OCI-LY1 (cell line): ENCODE measurements at regions not wholly inside any gene's neighbourhood (a gene's known extent, or its start where the extent isn't known, plus 50 kb on each side); places are given as distances from the start of the nearest gene placed in this dataset.

Experiments used
- H2AFZ ChIP-seq: fragments of 200-600 bp; sonication (generic), shearing (Covaris generic); 2 replicates; pipeline ENCODE4 v1.6.0; 2014; ENCODE audit warnings: antibody characterized with exemption, mild to moderate bottlenecking, low read length
- H3F3A ChIP-seq: fragments of 200-600 bp; sonication (generic), shearing (Covaris generic); 2 replicates; pipeline ENCODE4 v1.6.0; 2014; ENCODE audit warnings: mild to moderate bottlenecking, antibody characterized with exemption, low read length, moderate library complexity; ENCODE audit not compliant: insufficient read depth
- H3K27ac ChIP-seq: fragments of 200-600 bp; sonication (generic); 2 replicates; pipeline ENCODE4 v1.5.1; 2014; ENCODE audit warnings: low read length, mixed run types, mild to moderate bottlenecking, low read depth; ENCODE audit not compliant: poor library complexity, severe bottlenecking
- H3K27me3 ChIP-seq: fragments of 200-600 bp; sonication (generic); 2 replicates; pipeline ENCODE4 v1.6.0; 2014; ENCODE audit warnings: antibody characterized with exemption, mild to moderate bottlenecking, low read length, moderate library complexity; ENCODE audit not compliant: insufficient read depth
- H3K36me3 ChIP-seq: fragments of 200-600 bp; sonication (generic); 2 replicates; pipeline ENCODE4 v1.6.1; 2014; ENCODE audit warnings: mild to moderate bottlenecking, antibody characterized with exemption, low read length, moderate library complexity, mixed read lengths; ENCODE audit not compliant: insufficient read depth
- H3K4me1 ChIP-seq: fragments of 200-600 bp; sonication (generic); 2 replicates; pipeline ENCODE4 v1.5.1; 2014; ENCODE audit warnings: mild to moderate bottlenecking, low read length, moderate library complexity; ENCODE audit not compliant: insufficient read depth, severe bottlenecking
- H3K4me2 ChIP-seq: fragments of 200-600 bp; sonication (generic), shearing (Covaris generic); 2 replicates; pipeline ENCODE4 v1.6.1; 2014; ENCODE audit warnings: low read length
- H3K4me3 ChIP-seq: fragments of 200-600 bp; sonication (generic); 2 replicates; pipeline ENCODE4 v1.5.1; 2014; ENCODE audit warnings: low read length, low read depth, mild to moderate bottlenecking, mixed read lengths; ENCODE audit not compliant: poor library complexity, severe bottlenecking
- H3K79me2 ChIP-seq: fragments of 200-600 bp; shearing (Covaris generic); 2 replicates; pipeline ENCODE4 v1.6.1; 2016; ENCODE audit warnings: mixed run types, low read length, mixed read lengths; ENCODE audit not compliant: insufficient read depth
- H3K9ac ChIP-seq: fragments of 200-600 bp; sonication (generic), shearing (Covaris generic); 2 replicates; pipeline ENCODE4 v1.6.1; 2014; ENCODE audit warnings: mild to moderate bottlenecking, low read length, mixed read lengths
- H3K9me2 ChIP-seq: fragments of 200-600 bp; sonication (generic), shearing (Covaris generic); 2 replicates; pipeline ENCODE4 v1.6.1; 2014; ENCODE audit warnings: low read depth, mild to moderate bottlenecking, low read length, mixed read lengths
- H3K9me3 ChIP-seq: fragments of 200-600 bp; shearing (Covaris generic); 2 replicates; pipeline ENCODE4 v1.6.1; 2014; ENCODE audit warnings: low read length, mixed read lengths
- H4K20me1 ChIP-seq: fragments of 200-600 bp; sonication (generic), shearing (Covaris generic); 2 replicates; pipeline ENCODE4 v1.6.0; 2016; ENCODE audit warnings: mild to moderate bottlenecking, low read length; ENCODE audit not compliant: insufficient read depth
- EZH2 ChIP-seq: fragments of 200-600 bp; sonication (generic), shearing (Covaris generic); IDR thresholded peaks from 2 replicates; pipeline ENCODE4 v1.8.0; 2017; ENCODE audit warnings: borderline replicate concordance, mixed run types, mild to moderate bottlenecking, antibody characterized with exemption, low read length, moderate library complexity, mixed read lengths
- TF ChIP-seq, protein P1 (sequence below): fragments of 200-600 bp; sonication (generic), shearing (Covaris generic); IDR thresholded peaks from 2 replicates; pipeline ENCODE4 v1.5.1; 2017; ENCODE audit warnings: mild to moderate bottlenecking, antibody characterized with exemption, low read length, moderate library complexity, mixed read lengths

- H3K9me3 ChIP-seq: no peaks in the 10 kb centered on the region
- TF ChIP-seq, protein P1, sequence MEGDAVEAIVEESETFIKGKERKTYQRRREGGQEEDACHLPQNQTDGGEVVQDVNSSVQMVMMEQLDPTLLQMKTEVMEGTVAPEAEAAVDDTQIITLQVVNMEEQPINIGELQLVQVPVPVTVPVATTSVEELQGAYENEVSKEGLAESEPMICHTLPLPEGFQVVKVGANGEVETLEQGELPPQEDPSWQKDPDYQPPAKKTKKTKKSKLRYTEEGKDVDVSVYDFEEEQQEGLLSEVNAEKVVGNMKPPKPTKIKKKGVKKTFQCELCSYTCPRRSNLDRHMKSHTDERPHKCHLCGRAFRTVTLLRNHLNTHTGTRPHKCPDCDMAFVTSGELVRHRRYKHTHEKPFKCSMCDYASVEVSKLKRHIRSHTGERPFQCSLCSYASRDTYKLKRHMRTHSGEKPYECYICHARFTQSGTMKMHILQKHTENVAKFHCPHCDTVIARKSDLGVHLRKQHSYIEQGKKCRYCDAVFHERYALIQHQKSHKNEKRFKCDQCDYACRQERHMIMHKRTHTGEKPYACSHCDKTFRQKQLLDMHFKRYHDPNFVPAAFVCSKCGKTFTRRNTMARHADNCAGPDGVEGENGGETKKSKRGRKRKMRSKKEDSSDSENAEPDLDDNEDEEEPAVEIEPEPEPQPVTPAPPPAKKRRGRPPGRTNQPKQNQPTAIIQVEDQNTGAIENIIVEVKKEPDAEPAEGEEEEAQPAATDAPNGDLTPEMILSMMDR: peak; percentile 66
- TF ChIP-seq EZH2: no peak
- no peaks in the 10 kb centered on the region for H3K4me1 ChIP-seq
- H4K20me1 ChIP-seq: no peaks in the 10 kb centered on the region
- H3F3A ChIP-seq: no peaks in the 10 kb centered on the region
- no peak overlapping the region for H2AFZ ChIP-seq
- no peak overlapping the region for H3K27ac ChIP-seq
- no peak overlapping the region for H3K9ac ChIP-seq
- H3K4me2 ChIP-seq: no peak overlapping the region; the same call in 1 of the 2 replicates
- H3K79me2 ChIP-seq: no peaks in the 10 kb centered on the region
- H3K27me3 ChIP-seq: no peaks in the 10 kb centered on the region; the same call in 1 of the 2 replicates
- no peak overlapping the region for H3K4me3 ChIP-seq
- H3K9me2 ChIP-seq: no peaks in the 10 kb centered on the region
- no peaks in the 10 kb centered on the region for H3K36me3 ChIP-seq
These were observed 141.9 kb upstream of the C2CD4B start for GRCh38 chr15:62306851-62307504.

GRCh38 chr15:62307551-62307950, 142.5 kb upstream of the C2CD4B start:
- Histone ChIP-seq H4K20me1 (no peaks in the 10 kb centered on the region), H3K36me3 (no peaks in the 10 kb centered on the region), H3K9me2 (no peaks in the 10 kb centered on the region), H3K9ac (no peak overlapping the region), H3K79me2 (no peaks in the 10 kb centered on the region), H3K4me1 (no peaks in the 10 kb centered on the region), H3K9me3 (no peaks in the 10 kb centered on the region), H2AFZ (no peak overlapping the region), H3K27ac (no peak overlapping the region), H3K4me2 (no peak overlapping the region), H3K4me3 (no peak overlapping the region), H3F3A (no peaks in the 10 kb centered on the region), H3K27me3 (no peaks in the 10 kb centered on the region; the same call in 1 of the 2 replicates)
- no peak for TF ChIP-seq EZH2
- TF ChIP-seq, protein P1: no peak

GRCh38 chr15:62316413-62317060, 151.5 kb upstream of the C2CD4B start:
- no peaks in the 10 kb centered on the region for H4K20me1 ChIP-seq
- H3K4me3 ChIP-seq: no peak overlapping the region
- H3F3A ChIP-seq: no peaks in the 10 kb centered on the region
- H3K9ac ChIP-seq: no peak overlapping the region
- no peaks in the 10 kb centered on the region for H3K9me3 ChIP-seq
- H3K27me3 ChIP-seq: peaks cover 4% of the 10 kb centered on the region; the same call in 1 of the 2 replicates
- no peak overlapping the region for H3K27ac ChIP-seq
- H3K4me2 ChIP-seq: no peak overlapping the region
- no peaks in the 10 kb centered on the region for H3K9me2 ChIP-seq
- no peaks in the 10 kb centered on the region for H3K36me3 ChIP-seq
- no peaks in the 10 kb centered on the region for H3K79me2 ChIP-seq
- TF ChIP-seq, protein P1: no peak
- no peak for TF ChIP-seq EZH2
- no peaks in the 10 kb centered on the region for H3K4me1 ChIP-seq
- H2AFZ ChIP-seq: no peak overlapping the region
